NOMO-1 (cell line): ENCODE measurements at regions not wholly inside any gene's neighbourhood (a gene's known extent, or its start where the extent isn't known, plus 50 kb on each side); places are given as distances from the start of the nearest gene placed in this dataset.
"Not testable (repeated sequence)": the region's sequence is repeated elsewhere in the genome, so short reads cannot be mapped to it uniquely, and the experiment has no call there.

ENCODE experiments used
- DNase-seq, 2 experiments: peaks; one replicate each; lab custom pipeline; 2025; ENCODE audit not compliant: unreplicated experiment in 2 of 2; lab: John Stamatoyannopoulos, UW

- no peak for DNase-seq
Observed at GRCh38 chr16:61195006-61195405, 841.2 kb downstream of the CDH8 start.

GRCh38 chr16:61194573-61194972, 841.7 kb downstream of the CDH8 start:
- DNase-seq: no peak

- DNase-seq: no peak
Observed at GRCh38 chr16:61182391-61182790, 853.8 kb downstream of the CDH8 start.

GRCh38 chr16:61181982-61182381, 854.3 kb downstream of the CDH8 start:
- DNase-seq: no peak

- DNase-seq: no peak
Observed at GRCh38 chr16:61179561-61179960, 856.7 kb downstream of the CDH8 start.

- no peak for DNase-seq
Observed at GRCh38 chr16:61165797-61166196, 870.4 kb downstream of the CDH8 start.

- no peak for DNase-seq
Observed at GRCh38 chr16:61150351-61150750, 885.9 kb downstream of the CDH8 start.

GRCh38 chr16:61149709-61150108, 886.5 kb downstream of the CDH8 start:
- DNase-seq: no peak

- no peak for DNase-seq
Observed at GRCh38 chr16:61148930-61149329, 887.3 kb downstream of the CDH8 start.

GRCh38 chr16:61146429-61146828, 889.8 kb downstream of the CDH8 start:
- DNase-seq: no peak

- DNase-seq: no peak
Observed at GRCh38 chr16:61131447-61131846, 904.8 kb downstream of the CDH8 start.

- DNase-seq: no peak
Observed at GRCh38 chr16:61128545-61129323, 907.5 kb downstream of the CDH8 start.

- no peak for DNase-seq
Observed at GRCh38 chr16:61105544-61105943, 930.7 kb downstream of the CDH8 start.

- no peak for DNase-seq
Observed at GRCh38 chr16:61098505-61098904, 937.7 kb downstream of the CDH8 start.

GRCh38 chr16:61091300-61091699, 944.9 kb downstream of the CDH8 start:
- DNase-seq: not testable (repeated sequence)

GRCh38 chr16:61083711-61084110, 952.5 kb downstream of the CDH8 start:
- DNase-seq: no peak

GRCh38 chr16:61074324-61074723, 961.9 kb downstream of the CDH8 start:
- DNase-seq: no peak

- no peak for DNase-seq
Observed at GRCh38 chr16:61057635-61058034, 978.6 kb downstream of the CDH8 start.

- no peak for DNase-seq
Observed at GRCh38 chr16:61050547-61050946, 985.7 kb downstream of the CDH8 start.

- no peak for DNase-seq
Observed at GRCh38 chr16:61045931-61046330, 990.3 kb downstream of the CDH8 start.

GRCh38 chr16:61042737-61043136, 993.5 kb downstream of the CDH8 start:
- DNase-seq: no peak

GRCh38 chr16:61030616-61031015, 1005.6 kb downstream of the CDH8 start:
- no peak for DNase-seq
